Stimulated activated CD4-positive, alpha-beta T cell treated with anti-CD3 and anti-CD28 coated beads, Interleukin-15, amount 100 ng/mL, for 48 hours (primary cell): ENCODE measurements at regions not wholly inside any gene's neighbourhood (a gene's known extent, or its start where the extent isn't known, plus 50 kb on each side); places are given as distances from the start of the nearest gene placed in this dataset.

Source experiments
- DNase-seq, 2 donors: peaks; one replicate each; pipeline ENCODE4 v3.0.0-alpha.2; 2020; ENCODE audit warnings: low read depth in 2 of 2

GRCh38 chr16:11401161-11402050 is 56.1 kb downstream of the RMI2 start:
- DNase-seq = no peak

GRCh38 chr16:11402051-11402744 is 56.9 kb downstream of the RMI2 start:
- DNase-seq = no peak

- no peak for DNase-seq
Observed at GRCh38 chr16:11402745-11403533, 57.7 kb downstream of the RMI2 start.

GRCh38 chr16:11403534-11403795 is 58.2 kb downstream of the RMI2 start:
- no peak for DNase-seq

GRCh38 chr16:11403920-11404319 is 58.7 kb downstream of the RMI2 start:
- DNase-seq = no peak

GRCh38 chr16:11404603-11405002 is 59.3 kb downstream of the RMI2 start:
- DNase-seq = no peak

GRCh38 chr16:11405331-11406176 is 60.3 kb downstream of the RMI2 start:
- peak; percentile 10 to 41 for DNase-seq

GRCh38 chr16:11406177-11406560 is 60.9 kb downstream of the RMI2 start:
- DNase-seq = no peak

GRCh38 chr16:11407047-11407982 is 62.1 kb downstream of the RMI2 start:
- DNase-seq = peak; percentile 20 to 57

GRCh38 chr16:11408216-11408615 is 63.0 kb downstream of the RMI2 start:
- DNase-seq = no peak

GRCh38 chr16:11409398-11409797 is 64.1 kb downstream of the RMI2 start:
- DNase-seq = no peak

- DNase-seq = no peak
Observed at GRCh38 chr16:11410376-11411058, 65.3 kb downstream of the RMI2 start.

- no peak for DNase-seq
Observed at GRCh38 chr16:11411059-11411550, 65.8 kb downstream of the RMI2 start.

GRCh38 chr16:11412175-11412904 is 67.1 kb downstream of the RMI2 start:
- DNase-seq = no peak

GRCh38 chr16:11412965-11413887 is 68.0 kb downstream of the RMI2 start:
- DNase-seq = no peak

GRCh38 chr16:11413907-11414595 is 68.8 kb downstream of the RMI2 start:
- no peak for DNase-seq
